B cell (primary cell): ENCODE measurements at regions not wholly inside any gene's neighbourhood (a gene's known extent, or its start where the extent isn't known, plus 50 kb on each side); places are given as distances from the start of the nearest gene placed in this dataset.

Experiments used
- ATAC-seq: fragments of 200-7000 bp; cut with Tn5 transposase; one replicate; pipeline ENCODE4 v1.10.0; 2021; ENCODE audit warnings: low read depth, mild to moderate bottlenecking, moderate number of reproducible peaks, moderate library complexity
- CTCF ChIA-PET: fragments of 350-600 bp; sonication (Branson Sonifier 250); formaldehyde crosslinking; loops from one replicate; lab custom pipeline; 2021; ENCODE audit warnings: antibody characterized with exemption, inconsistent platforms; lab: Charles Lee
- POLR2A ChIA-PET: fragments of 350-600 bp; sonication (Branson Sonifier 250); formaldehyde crosslinking; loops from one replicate; lab custom pipeline; 2021; ENCODE audit warnings: antibody characterized with exemption; lab: Charles Lee
- DNase-seq: peaks from one replicate; pipeline ENCODE4 v3.0.0; 2013
- H2AFZ ChIP-seq: 2 replicates; pipeline ENCODE4 v1.6.1; 2012; ENCODE audit warnings: mild to moderate bottlenecking, low read depth, low read length; ENCODE audit not compliant: insufficient read depth, poor library complexity, severe bottlenecking
- H3K27ac ChIP-seq, 2 donors: 1 replicate in 1 of 2; 2 replicates in 1 of 2; pipeline ENCODE4 v1.5.1; 2012 to 2013; ENCODE audit warnings: low read length in 2 of 2, mild to moderate bottlenecking in 2 of 2, moderate library complexity in 1 of 2
- H3K27me3 ChIP-seq, 4 experiments: fragments of 200-600 bp in 1 of 4; sonication (generic) in 1 of 4; replicated peaks in 1 of 4; 1 replicate in 2 of 4; 2 replicates in 2 of 4; pipeline versions ENCODE4 v1.6.1 to v1.7.0; 2013 to 2016; ENCODE audit warnings: low read length in 3 of 4, mild to moderate bottlenecking in 2 of 4, mixed read lengths in 1 of 4, moderate library complexity in 1 of 4; ENCODE audit not compliant: insufficient read depth in 4 of 4, control insufficient read depth in 3 of 4; ENCODE audit errors: control extremely low read depth in 1 of 4
- H3K36me3 ChIP-seq, 2 experiments: replicated peaks in 1 of 2; 1 replicate in 1 of 2; 2 replicates in 1 of 2; pipeline versions ENCODE4 v1.6.1 to v1.7.1; 2013; ENCODE audit warnings: low read length in 1 of 2; ENCODE audit not compliant: insufficient read depth in 2 of 2, control insufficient read depth in 1 of 2; ENCODE audit errors: control extremely low read depth in 1 of 2, extremely low read depth in 1 of 2
- H3K4me1 ChIP-seq, 2 donors: fragments of 200-600 bp in 1 of 2; sonication (generic) in 1 of 2; 1 replicate in 1 of 2; 2 replicates in 1 of 2; pipeline versions ENCODE4 v1.5.1 to v1.6.1; 2013 to 2017; ENCODE audit warnings: low read length in 2 of 2; ENCODE audit not compliant: control insufficient read depth in 2 of 2, insufficient read depth in 2 of 2
- H3K4me2 ChIP-seq: replicated peaks from 2 replicates; pipeline ENCODE3; 2012; ENCODE audit warnings: mild to moderate bottlenecking, low read depth, low read length; ENCODE audit not compliant: poor library complexity, severe bottlenecking
- H3K4me3 ChIP-seq, 5 experiments: fragments of 200-600 bp in 1 of 5; sonication (generic) in 1 of 5; 1 replicate in 3 of 5; 2 replicates in 2 of 5; pipeline versions ENCODE4 v1.5.1 to v1.7.0; 2011 to 2016; ENCODE audit warnings: low read length in 4 of 5, mild to moderate bottlenecking in 4 of 5, low read depth in 2 of 5, control low read depth in 1 of 5, moderate library complexity in 1 of 5; ENCODE audit not compliant: insufficient read depth in 1 of 5; ENCODE audit errors: control extremely low read depth in 1 of 5, extremely low read depth in 1 of 5
- H3K79me2 ChIP-seq: fragments of 200-600 bp; sonication (generic); one replicate; pipeline ENCODE4 v1.6.0; 2016; ENCODE audit warnings: low read length; ENCODE audit not compliant: control insufficient read depth, insufficient read depth
- H3K9ac ChIP-seq: fragments of 200-600 bp; sonication (generic); 2 replicates; pipeline ENCODE4 v1.6.1; 2017; ENCODE audit warnings: mild to moderate bottlenecking, low read length, moderate library complexity
- H3K9me3 ChIP-seq, 3 donors: one replicate each; pipeline versions ENCODE4 v1.6.1 to v1.7.1; 2013; ENCODE audit warnings: low read length in 2 of 3; ENCODE audit not compliant: control insufficient read depth in 2 of 3, insufficient read depth in 1 of 3; ENCODE audit errors: control extremely low read depth in 1 of 3
- H4K20me1 ChIP-seq: 2 replicates; pipeline ENCODE4 v1.6.0; 2012; ENCODE audit warnings: mild to moderate bottlenecking, low read length; ENCODE audit not compliant: insufficient read depth, control insufficient read depth, poor library complexity, severe bottlenecking
- H3K27ac Mint-ChIP-seq: one replicate; pipeline ENCODE4 v1.8.0; 2021; ENCODE audit warnings: mixed read lengths
- H3K27me3 Mint-ChIP-seq: one replicate; pipeline ENCODE4 v1.8.0; 2021; ENCODE audit warnings: mixed read lengths
- H3K4me1 Mint-ChIP-seq: one replicate; pipeline ENCODE4 v1.8.0; 2021; ENCODE audit warnings: mixed read lengths
- H3K4me3 Mint-ChIP-seq: one replicate; pipeline ENCODE4 v1.8.0; 2021; ENCODE audit warnings: mixed read lengths
- H3K9me3 Mint-ChIP-seq: one replicate; pipeline ENCODE4 v1.8.0; 2022; ENCODE audit warnings: mixed read lengths; ENCODE audit not compliant: insufficient read depth
- EZH2 ChIP-seq: IDR thresholded peaks from 2 replicates; pipeline ENCODE4 v1.6.1; 2012; ENCODE audit warnings: borderline replicate concordance, low read depth, mild to moderate bottlenecking, moderate library complexity, low read length; ENCODE audit not compliant: insufficient read depth, poor library complexity, severe bottlenecking
- WGBS: methylation state at CpG from one replicate; pipeline ENCODE4 v1.1.5; 2013; ENCODE audit warnings: missing lambda C conversion rate; ENCODE audit not compliant: insufficient coverage; 5-methylcytosine and 5-hydroxymethylcytosine counted together
- intact Hi-C: fragments of 100-400 bp; cut with micrococcal nuclease; formaldehyde crosslinking; loops from one replicate; pipeline ENCODE4 v1.10.0; 2022
- TF ChIP-seq, protein P1 (sequence below): fragments of 200-600 bp; IDR thresholded peaks from one replicate; pipeline ENCODE4 v1.8.0; 2022; ENCODE audit warnings: antibody characterized with exemption, mild to moderate bottlenecking

DNA sequence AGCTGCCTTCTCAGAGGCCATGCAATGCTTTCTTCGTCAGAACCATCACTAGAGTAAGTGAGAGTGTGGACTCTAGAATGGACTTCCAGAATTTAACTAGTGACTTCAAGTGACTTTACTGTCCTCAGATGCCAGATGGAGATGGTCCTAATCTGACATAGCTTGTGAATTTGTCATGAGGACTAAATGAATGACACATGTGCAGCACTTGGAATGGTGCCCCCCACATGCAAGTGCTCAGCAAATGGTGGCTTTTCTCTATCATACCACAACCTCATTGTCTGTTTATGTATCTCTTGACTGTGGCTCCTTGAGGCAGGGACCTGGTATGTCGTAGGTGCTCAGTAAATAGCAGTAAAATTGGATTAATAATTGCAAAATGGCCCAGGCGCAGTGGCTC lies 91.6 kb upstream of the STX18 start:
- WGBS = 100% methylated on average over 3 of the region's 3 CpGs
- CTCF ChIA-PET = no interaction called here
- H3K4me1 Mint-ChIP-seq = no peaks in the 10 kb centered on the region

DNA sequence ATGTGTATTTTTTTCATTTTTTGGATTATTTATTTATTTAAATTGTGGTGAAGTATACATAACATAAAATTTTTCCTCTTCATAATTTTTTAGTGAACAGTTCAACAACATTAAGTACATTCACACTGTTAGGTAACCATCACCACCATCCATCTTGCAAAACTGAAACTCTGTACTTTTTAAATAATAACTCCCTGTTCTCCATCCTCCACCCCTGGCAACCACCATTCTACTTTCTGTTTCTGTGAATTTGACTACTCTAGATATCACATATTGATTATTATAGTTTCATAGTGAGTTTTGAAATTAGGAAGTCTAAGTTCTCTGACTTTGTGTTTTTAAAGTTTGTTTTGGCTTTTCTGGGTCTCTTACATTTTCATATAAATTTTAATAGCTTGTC lies 89.3 kb upstream of the STX18 start:
- DNase-seq (no peak), ATAC-seq (no peak)
- intact Hi-C loops = no loop called here
- ChIA-PET POLR2A (no interaction called here), CTCF (no interaction called here)
- no peaks in the 10 kb centered on the region for H3K79me2 ChIP-seq
- H3K27me3 Mint-ChIP-seq = no peaks in the 10 kb centered on the region
- H4K20me1 ChIP-seq = no peaks in the 10 kb centered on the region
- TF ChIP-seq, protein P1, sequence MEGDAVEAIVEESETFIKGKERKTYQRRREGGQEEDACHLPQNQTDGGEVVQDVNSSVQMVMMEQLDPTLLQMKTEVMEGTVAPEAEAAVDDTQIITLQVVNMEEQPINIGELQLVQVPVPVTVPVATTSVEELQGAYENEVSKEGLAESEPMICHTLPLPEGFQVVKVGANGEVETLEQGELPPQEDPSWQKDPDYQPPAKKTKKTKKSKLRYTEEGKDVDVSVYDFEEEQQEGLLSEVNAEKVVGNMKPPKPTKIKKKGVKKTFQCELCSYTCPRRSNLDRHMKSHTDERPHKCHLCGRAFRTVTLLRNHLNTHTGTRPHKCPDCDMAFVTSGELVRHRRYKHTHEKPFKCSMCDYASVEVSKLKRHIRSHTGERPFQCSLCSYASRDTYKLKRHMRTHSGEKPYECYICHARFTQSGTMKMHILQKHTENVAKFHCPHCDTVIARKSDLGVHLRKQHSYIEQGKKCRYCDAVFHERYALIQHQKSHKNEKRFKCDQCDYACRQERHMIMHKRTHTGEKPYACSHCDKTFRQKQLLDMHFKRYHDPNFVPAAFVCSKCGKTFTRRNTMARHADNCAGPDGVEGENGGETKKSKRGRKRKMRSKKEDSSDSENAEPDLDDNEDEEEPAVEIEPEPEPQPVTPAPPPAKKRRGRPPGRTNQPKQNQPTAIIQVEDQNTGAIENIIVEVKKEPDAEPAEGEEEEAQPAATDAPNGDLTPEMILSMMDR = no peak
- no peak for TF ChIP-seq EZH2
- H3K9me3 ChIP-seq = no peaks in the 10 kb centered on the region
- no peak overlapping the region for H3K4me3 Mint-ChIP-seq
- H3K4me3 ChIP-seq = no peak overlapping the region
- H2AFZ ChIP-seq = no peak overlapping the region
- no peaks in the 10 kb centered on the region for H3K4me1 ChIP-seq
- no peak overlapping the region for H3K27ac ChIP-seq
- no peaks in the 10 kb centered on the region for H3K4me1 Mint-ChIP-seq
- no peak overlapping the region for H3K9ac ChIP-seq
- H3K27ac Mint-ChIP-seq = no peak overlapping the region
- H3K36me3 ChIP-seq = no peaks in the 10 kb centered on the region
- H3K9me3 Mint-ChIP-seq = no peaks in the 10 kb centered on the region
- H3K27me3 ChIP-seq = no peaks in the 10 kb centered on the region
- no peak overlapping the region for H3K4me2 ChIP-seq

More for the DNA sequence above, 91.6 kb upstream of the STX18 start:
- Mint-ChIP-seq H3K4me3 (no peak overlapping the region), H3K9me3 (no peaks in the 10 kb centered on the region), H3K27me3 (no peaks in the 10 kb centered on the region), H3K27ac (no peak overlapping the region)
- Histone ChIP-seq H3K9me3 (peaks cover 0 to 3% (median 0%) of the 10 kb centered on the region in 3 donors), H3K4me3 (no peak overlapping the region), H2AFZ (no peak overlapping the region), H3K27ac (no peak overlapping the region), H3K4me1 (no peaks in the 10 kb centered on the region), H3K9ac (no peak overlapping the region), H3K4me2 (no peak overlapping the region), H3K79me2 (no peaks in the 10 kb centered on the region), H4K20me1 (no peaks in the 10 kb centered on the region), H3K36me3 (no peaks in the 10 kb centered on the region), H3K27me3 (no peaks in the 10 kb centered on the region)
- no peak for TF ChIP-seq EZH2
- TF ChIP-seq, protein P1 = no peak
- DNase-seq (no peak), ATAC-seq (no peak)
- POLR2A ChIA-PET = no interaction called here
- intact Hi-C loops = no loop called here
